Skeletal muscle satellite cell (primary cell): ENCODE measurements at regions not wholly inside any gene's neighbourhood (a gene's known extent, or its start where the extent isn't known, plus 50 kb on each side); places are given as distances from the start of the nearest gene placed in this dataset.

ENCODE experiments used
- H3K27me3 ChIP-seq: 2 replicates; pipeline ENCODE4 v1.7.0; 2013; ENCODE audit warnings: low read length; ENCODE audit not compliant: control insufficient read depth, insufficient read depth
- H3K36me3 ChIP-seq: 2 replicates; pipeline ENCODE4 v1.7.0; 2013; ENCODE audit warnings: mild to moderate bottlenecking, control low read depth, low read length; ENCODE audit not compliant: insufficient read depth
- H3K4me1 ChIP-seq: 2 replicates; pipeline ENCODE4 v1.7.0; 2013; ENCODE audit warnings: low read length; ENCODE audit not compliant: control insufficient read depth, insufficient read depth
- H3K4me2 ChIP-seq: 2 replicates; pipeline ENCODE4 v1.7.0; 2013; ENCODE audit warnings: mild to moderate bottlenecking, low read length
- H3K4me3 ChIP-seq: 2 replicates; pipeline ENCODE4 v1.7.0; 2013; ENCODE audit warnings: low read length
- H3K9ac ChIP-seq: 2 replicates; pipeline ENCODE4 v1.7.0; 2013; ENCODE audit warnings: mild to moderate bottlenecking, low read depth, low read length, moderate library complexity
- H3K9me3 ChIP-seq: replicated peaks from 2 replicates; pipeline ENCODE4 v1.7.0; 2013; ENCODE audit warnings: mild to moderate bottlenecking, control low read depth, low read length

DNA sequence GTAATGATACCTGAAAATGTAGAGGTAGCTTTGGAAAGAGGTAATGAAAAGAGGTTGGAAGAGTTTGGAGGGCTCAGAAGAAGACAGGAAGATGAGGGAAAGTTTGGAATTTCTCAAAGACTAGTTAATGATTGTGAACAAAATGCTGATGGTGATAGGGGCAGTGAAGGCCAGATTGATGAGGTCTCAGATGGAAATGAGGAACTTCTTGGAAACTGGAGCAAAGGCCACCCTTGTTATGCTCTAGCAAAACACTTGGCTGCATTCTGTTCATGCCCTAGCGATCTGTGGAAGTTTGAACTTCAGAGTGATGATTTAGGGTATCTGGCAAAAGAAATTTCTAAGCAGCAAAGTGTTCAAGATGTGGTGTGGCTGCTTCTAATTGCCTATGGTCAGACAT, 161.2 kb upstream of the SPEF2 start:
- no peaks in the 10 kb centered on the region for H3K9me3 ChIP-seq
- H3K4me1 ChIP-seq = no peaks in the 10 kb centered on the region
- no peaks in the 10 kb centered on the region for H3K36me3 ChIP-seq
- no peaks in the 10 kb centered on the region for H3K27me3 ChIP-seq
- H3K4me3 ChIP-seq = no peak overlapping the region
- no peak overlapping the region for H3K4me2 ChIP-seq
- H3K9ac ChIP-seq = no peak overlapping the region

DNA sequence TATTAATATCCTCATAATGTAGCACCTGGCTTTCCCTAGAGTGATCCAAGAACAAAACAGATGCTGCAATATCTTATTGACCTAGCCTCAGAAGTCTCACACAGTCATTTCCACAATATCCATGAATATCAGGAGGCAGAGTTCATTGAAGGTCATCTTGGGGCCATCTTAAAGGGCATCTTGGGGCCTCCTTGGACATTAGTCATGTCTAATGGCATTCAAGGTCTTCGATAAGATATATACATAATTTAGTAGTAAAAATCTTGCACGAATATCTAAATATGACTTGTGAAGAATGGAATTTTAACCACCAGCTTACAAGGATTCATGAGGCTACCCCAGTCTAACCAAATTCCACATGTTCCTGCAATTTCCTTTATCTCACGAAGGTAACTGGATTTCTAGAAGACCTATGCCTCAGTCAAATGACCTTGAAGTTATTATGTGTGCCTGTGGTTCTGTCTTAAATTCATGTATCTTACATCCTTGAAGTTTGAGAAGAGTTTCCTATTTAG, 163.6 kb upstream of the SPEF2 start:
- Histone ChIP-seq H3K9me3 (no peaks in the 10 kb centered on the region), H3K4me3 (no peak overlapping the region), H3K4me2 (no peak overlapping the region), H3K27me3 (no peaks in the 10 kb centered on the region), H3K36me3 (no peaks in the 10 kb centered on the region), H3K4me1 (no peaks in the 10 kb centered on the region), H3K9ac (no peak overlapping the region)

DNA sequence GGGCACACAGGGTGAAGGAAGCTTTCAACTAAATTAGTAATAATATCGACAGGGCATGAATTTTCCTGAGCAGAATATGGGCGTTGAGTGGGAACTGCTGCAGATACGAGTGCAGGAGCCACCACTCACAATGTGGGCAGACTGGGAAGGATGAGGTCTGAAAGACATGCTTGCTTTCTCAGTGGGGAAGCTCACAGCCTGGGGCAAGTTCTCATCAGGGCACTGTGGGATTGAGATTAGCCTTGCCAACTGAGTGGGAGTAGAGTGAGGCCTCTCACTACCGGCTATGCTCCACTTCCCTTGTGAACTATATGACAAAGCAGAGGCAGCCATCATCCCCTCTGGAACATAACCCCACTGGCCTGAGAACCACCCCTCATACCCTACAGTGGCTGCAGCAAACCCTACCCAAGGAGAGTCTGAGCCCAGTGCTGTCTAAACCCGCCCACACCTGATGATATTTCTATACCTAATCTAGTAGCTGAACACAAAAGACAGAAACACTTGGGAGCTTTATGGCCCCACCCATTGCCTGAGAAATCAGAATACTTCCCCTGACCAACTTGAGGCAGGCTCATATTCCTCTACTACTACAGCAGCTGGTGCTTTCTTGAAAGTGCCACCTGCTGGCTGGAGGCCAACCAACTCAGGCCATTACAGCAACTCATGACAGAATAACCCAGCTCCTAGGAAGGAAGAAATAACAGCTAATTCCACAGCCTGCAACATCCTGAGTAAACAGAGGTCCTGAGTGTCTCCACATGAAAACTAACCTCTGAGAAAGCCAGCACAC, 173.7 kb upstream of the SPEF2 start:
- H3K4me2 ChIP-seq = no peak overlapping the region
- H3K36me3 ChIP-seq = no peaks in the 10 kb centered on the region
- H3K4me1 ChIP-seq = no peaks in the 10 kb centered on the region
- H3K27me3 ChIP-seq = peaks cover 3% of the 10 kb centered on the region
- no peak overlapping the region for H3K9ac ChIP-seq
- H3K9me3 ChIP-seq = no peaks in the 10 kb centered on the region
- no peak overlapping the region for H3K4me3 ChIP-seq

DNA sequence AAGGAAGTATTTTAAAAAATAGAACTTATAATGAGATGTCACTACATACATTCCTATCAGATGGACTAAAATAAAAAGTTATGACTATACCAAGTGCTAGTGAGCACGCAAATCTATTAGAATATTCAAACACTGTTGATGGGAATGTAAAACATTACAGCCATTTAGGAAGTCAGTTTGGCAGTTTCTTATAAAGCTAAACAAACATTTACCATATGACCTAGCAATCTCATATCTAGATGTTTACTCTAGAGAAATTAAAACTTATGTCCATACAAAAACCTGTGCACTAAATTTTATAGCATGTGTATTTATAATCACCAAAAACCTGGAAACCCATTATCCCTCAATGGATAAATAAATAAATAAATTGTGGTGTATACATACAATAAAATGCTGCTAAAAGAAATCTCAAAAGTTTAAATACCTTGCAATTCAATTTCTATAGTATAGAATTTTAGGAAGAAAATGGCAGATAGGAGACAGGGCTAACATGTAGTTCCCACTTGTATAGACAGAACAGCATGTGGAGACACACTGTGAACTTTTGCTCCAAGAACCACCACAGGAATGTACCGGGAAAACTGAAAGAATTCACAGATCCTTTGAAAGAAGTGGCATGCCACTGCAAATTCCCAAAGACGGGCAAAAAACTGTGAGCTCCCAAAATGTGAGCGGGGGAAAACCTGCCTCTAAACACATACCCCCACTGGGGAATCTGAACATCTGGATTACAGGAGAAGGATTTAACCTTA, 174.6 kb upstream of the SPEF2 start:
- H3K4me3 ChIP-seq = no peak overlapping the region
- H3K9me3 ChIP-seq = no peaks in the 10 kb centered on the region
- H3K36me3 ChIP-seq = no peaks in the 10 kb centered on the region
- H3K9ac ChIP-seq = no peak overlapping the region
- H3K4me1 ChIP-seq = no peaks in the 10 kb centered on the region
- H3K4me2 ChIP-seq = no peak overlapping the region
- peaks cover 3% of the 10 kb centered on the region for H3K27me3 ChIP-seq

DNA sequence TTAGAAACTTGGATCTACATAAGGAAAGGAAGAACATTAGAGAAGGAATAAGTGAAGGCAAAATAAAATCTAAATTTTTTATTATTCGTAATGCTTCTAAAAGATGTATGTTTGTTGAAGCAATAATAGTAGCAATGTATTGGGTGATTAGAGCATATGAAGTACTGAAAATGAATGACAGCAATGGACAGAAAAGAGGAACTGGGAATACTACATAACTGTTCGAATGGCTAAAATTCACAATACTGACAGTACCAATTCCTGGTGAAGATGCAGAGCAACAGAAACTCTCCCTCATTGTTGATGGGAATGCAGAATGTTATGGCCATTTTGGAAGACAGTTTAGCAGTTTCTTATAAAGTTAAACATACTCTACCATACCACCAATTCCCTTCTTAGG, 177.3 kb upstream of the SPEF2 start:
- H3K36me3 ChIP-seq = no peaks in the 10 kb centered on the region
- no peak overlapping the region for H3K4me2 ChIP-seq
- no peak overlapping the region for H3K4me3 ChIP-seq
- H3K4me1 ChIP-seq = no peaks in the 10 kb centered on the region
- H3K27me3 ChIP-seq = peaks cover 7% of the 10 kb centered on the region
- no peak overlapping the region for H3K9ac ChIP-seq
- no peaks in the 10 kb centered on the region for H3K9me3 ChIP-seq

DNA sequence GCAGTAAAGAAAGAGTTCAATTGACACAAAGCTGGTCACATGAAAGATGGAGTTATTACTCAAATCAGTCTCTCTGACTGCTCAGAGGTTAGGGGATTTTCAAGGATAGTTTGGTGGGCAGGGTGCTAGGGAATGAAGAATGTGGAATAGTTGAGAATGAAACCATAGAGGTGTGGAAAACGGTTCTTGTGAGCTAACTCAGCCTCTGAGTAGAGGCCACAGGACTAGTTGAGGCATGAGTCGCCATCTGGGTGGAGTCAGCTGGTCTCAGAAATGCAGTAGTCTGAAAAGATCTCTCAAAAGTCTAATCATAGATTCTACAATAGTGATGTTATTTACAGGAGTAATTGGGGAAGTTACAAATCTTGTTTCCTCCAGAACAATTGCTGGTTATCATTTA, 178.9 kb upstream of the SPEF2 start:
- H3K9ac ChIP-seq = no peak overlapping the region
- H3K4me1 ChIP-seq = no peaks in the 10 kb centered on the region
- H3K36me3 ChIP-seq = no peaks in the 10 kb centered on the region
- no peaks in the 10 kb centered on the region for H3K9me3 ChIP-seq
- no peak overlapping the region for H3K4me2 ChIP-seq
- H3K4me3 ChIP-seq = no peak overlapping the region
- peaks cover 14% of the 10 kb centered on the region for H3K27me3 ChIP-seq

DNA sequence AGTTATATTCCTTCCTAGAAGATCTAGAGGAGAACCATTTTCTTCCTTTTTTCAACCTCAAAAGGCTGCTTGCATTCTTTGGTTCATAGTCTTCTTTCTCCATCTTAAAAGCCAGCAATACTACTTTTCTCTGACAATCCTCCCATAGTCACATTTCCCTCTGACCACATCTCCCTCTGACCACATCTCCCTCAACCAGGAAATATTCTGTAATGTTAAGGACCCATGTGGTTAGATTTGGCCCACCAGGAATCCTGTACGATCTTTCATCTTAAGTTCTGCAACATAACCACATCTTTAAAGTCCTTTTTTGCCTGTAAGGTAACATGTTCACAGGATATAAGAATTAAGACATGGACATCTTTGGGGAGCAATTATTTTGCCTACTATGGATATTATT, 179.4 kb upstream of the SPEF2 start:
- H3K27me3 ChIP-seq = peaks cover 17% of the 10 kb centered on the region
- H3K9me3 ChIP-seq = no peaks in the 10 kb centered on the region
- no peak overlapping the region for H3K4me2 ChIP-seq
- no peak overlapping the region for H3K4me3 ChIP-seq
- no peaks in the 10 kb centered on the region for H3K36me3 ChIP-seq
- H3K4me1 ChIP-seq = no peaks in the 10 kb centered on the region
- H3K9ac ChIP-seq = no peak overlapping the region

DNA sequence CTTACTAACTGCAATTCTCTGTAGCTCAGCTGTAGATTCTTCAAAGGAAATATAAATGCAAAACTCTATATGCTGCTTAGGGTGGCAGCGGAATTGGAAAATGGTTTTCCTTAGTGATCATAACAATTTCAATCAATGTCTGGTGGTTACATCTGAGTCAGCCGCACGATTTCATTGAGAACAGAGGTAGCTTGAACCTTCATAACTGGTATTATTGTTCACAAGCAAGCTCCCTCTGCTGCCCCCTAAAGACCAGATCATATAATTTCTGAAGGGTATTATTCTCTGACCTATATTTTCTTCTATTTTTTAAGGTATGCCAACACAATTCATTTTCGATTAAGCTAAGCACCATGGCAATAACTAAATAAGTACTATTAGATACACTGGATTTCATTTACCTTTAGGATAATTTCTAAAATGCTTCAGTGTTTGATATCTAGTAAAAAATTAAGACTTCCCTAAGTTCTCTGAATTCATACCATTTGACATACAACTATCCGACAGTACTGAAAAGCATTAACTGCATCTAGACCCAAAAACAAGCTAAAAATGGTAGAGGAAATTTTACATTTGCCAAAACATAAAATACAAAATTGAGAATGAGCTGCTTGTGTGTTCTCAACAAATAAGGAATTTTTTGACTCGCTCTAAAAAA, 181.1 kb upstream of the SPEF2 start:
- no peaks in the 10 kb centered on the region for H3K9me3 ChIP-seq
- H3K4me3 ChIP-seq = no peak overlapping the region
- H3K4me2 ChIP-seq = no peak overlapping the region
- peaks cover 21% of the 10 kb centered on the region for H3K27me3 ChIP-seq
- no peak overlapping the region for H3K9ac ChIP-seq
- no peaks in the 10 kb centered on the region for H3K36me3 ChIP-seq
- H3K4me1 ChIP-seq = no peaks in the 10 kb centered on the region

DNA sequence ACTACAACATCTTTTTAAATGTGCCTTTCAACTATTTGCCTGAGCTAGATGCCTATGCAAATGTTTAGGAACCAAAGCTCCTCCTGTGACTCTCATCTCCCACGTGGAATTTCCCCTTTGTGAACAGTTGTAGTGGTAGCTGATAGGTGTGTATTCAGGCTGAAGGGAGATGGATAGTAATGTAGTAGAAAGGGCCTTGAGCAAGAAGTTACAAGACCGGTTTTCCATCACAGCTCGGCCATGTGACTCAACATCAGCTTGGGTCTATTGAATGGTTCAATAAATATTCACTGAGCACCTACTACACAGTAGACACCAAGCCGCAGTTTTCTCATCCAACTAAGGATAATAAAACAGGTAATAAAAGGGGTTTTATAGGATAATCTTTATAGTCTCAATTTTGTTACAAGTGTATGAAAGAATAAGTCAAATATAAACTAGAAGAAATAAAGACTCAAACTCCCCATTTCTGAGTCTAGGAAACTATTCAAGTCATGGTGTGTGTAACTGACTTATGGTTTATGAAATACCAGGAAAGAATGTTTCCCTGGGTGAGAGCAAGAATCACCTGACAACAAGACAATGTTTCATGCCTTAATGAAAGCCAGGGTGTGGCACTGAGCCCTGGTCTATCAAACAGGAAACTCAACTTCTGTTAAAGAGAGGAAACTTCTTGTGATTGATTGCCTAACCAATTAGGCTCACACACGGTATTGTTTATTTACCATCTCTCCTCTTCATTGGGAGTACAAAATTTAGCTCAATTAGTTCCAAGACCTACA, 187.1 kb upstream of the SPEF2 start:
- no peak overlapping the region for H3K4me3 ChIP-seq
- no peaks in the 10 kb centered on the region for H3K4me1 ChIP-seq
- H3K36me3 ChIP-seq = no peaks in the 10 kb centered on the region
- peaks cover 27% of the 10 kb centered on the region for H3K27me3 ChIP-seq
- H3K9me3 ChIP-seq = no peaks in the 10 kb centered on the region
- H3K9ac ChIP-seq = no peak overlapping the region
- H3K4me2 ChIP-seq = no peak overlapping the region

DNA sequence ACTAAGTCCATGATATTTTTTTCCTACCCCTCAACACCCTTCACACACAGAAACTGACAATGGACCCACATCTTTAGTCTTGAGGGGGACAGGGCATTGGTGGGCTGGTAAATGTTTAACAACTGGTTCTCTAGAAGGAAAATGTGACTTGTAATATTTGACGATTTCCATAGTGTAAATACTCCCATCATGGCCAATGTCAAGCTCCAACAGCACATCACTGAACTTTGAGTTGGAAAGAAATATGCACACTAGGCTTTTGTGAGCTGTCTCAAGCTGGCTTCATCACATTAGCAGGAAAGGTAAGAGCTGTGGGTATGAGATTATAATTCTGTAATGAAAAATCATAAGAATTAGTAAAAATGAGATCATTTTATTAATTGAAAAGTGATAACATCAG, 189.9 kb upstream of the PRLR start:
- Histone ChIP-seq H3K36me3 (no peaks in the 10 kb centered on the region), H3K9me3 (no peaks in the 10 kb centered on the region), H3K27me3 (no peaks in the 10 kb centered on the region), H3K4me3 (no peak overlapping the region), H3K4me2 (no peak overlapping the region), H3K9ac (no peak overlapping the region), H3K4me1 (no peaks in the 10 kb centered on the region)

DNA sequence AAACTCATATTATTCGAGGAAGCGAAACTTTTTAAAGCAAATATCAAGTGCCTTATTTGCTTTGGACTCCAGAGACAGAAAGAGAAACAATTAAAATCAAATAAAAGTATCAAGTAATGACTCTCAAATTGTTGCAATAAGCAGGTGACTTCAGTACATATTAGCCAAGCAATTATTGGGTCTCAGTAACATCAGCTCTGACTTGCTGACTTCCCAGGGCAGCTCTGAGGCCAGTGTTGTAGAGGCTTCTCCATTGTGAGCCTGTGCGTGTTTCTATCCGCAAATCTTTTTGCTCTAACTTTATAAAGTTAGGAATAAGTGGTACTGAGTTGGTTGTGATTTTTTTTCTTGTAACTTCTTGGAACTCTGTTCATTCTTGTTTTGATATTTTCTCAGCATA, 186.8 kb upstream of the PRLR start:
- Histone ChIP-seq H3K4me2 (no peak overlapping the region), H3K4me3 (no peak overlapping the region), H3K27me3 (no peaks in the 10 kb centered on the region), H3K4me1 (no peaks in the 10 kb centered on the region), H3K9me3 (no peaks in the 10 kb centered on the region), H3K36me3 (no peaks in the 10 kb centered on the region), H3K9ac (no peak overlapping the region)
